BJ (cell line): ENCODE measurements at regions not wholly inside any gene's neighbourhood (a gene's known extent, or its start where the extent isn't known, plus 50 kb on each side); places are given as distances from the start of the nearest gene placed in this dataset.

Experiments
- CTCF ChIA-PET: fragments of 350-600 bp; formaldehyde crosslinking; extraction: SDS; loops from one replicate; lab custom pipeline; 2021; ENCODE audit warnings: antibody characterized with exemption, inconsistent platforms; lab: Yijun Ruan, JAX
- POLR2A ChIA-PET: fragments of 300-600 bp; sonication (Branson Sonifier 250); formaldehyde crosslinking; extraction: SDS; loops from one replicate; lab custom pipeline; 2021; ENCODE audit warnings: antibody characterized with exemption; lab: Charles Lee
- DNase-seq: peaks from one replicate; pipeline ENCODE4 v3.0.0-alpha.2; 2011; ENCODE audit warnings: low read depth
- H3K27me3 ChIP-seq: 2 replicates; pipeline ENCODE4 v1.6.0; 2011; ENCODE audit warnings: low read length; ENCODE audit not compliant: control insufficient read depth, insufficient read depth
- H3K36me3 ChIP-seq: 2 replicates; pipeline ENCODE4 v1.5.1; 2011; ENCODE audit warnings: low read length; ENCODE audit not compliant: control insufficient read depth, insufficient read depth
- H3K4me3 ChIP-seq: 2 replicates; pipeline ENCODE4 v1.5.1; 2011; ENCODE audit warnings: low read depth, mild to moderate bottlenecking, control low read depth, low read length
- TF ChIP-seq, protein P1 (sequence below): IDR thresholded peaks from 2 replicates; pipeline ENCODE4 v1.5.1; 2011; ENCODE audit warnings: low read depth, mild to moderate bottlenecking, control low read depth, inconsistent platforms, low read length, moderate library complexity; ENCODE audit not compliant: insufficient read depth

DNA sequence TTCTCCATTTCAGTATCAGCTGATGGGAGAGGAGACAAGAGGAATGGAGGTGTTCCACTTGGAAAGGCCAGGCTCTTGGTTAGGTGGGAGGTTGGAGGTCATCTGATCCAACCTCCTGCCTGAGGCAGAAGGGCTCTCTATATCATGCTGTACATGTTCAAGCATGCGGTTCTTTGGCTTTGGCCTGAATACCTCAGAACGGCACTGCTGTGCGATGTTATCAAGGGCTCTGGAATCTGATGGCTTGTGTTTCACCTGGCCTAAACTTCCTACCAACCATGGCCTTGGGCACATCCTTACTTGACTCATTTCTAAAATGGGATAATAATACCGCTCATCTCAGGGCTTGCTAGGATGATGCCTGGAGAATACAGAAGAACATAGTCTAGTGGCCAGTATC lies 90.1 kb upstream of the FAM169A start:
- ChIA-PET POLR2A (no interaction called here), CTCF (interaction anchor here (0.5 to 1.0 kb wide), 3 partner anchors 9 to 284 kb away, joined by 3 read pairs; no protein-coding TSS in a partner anchor)
- Histone ChIP-seq H3K4me3 (no peak overlapping the region), H3K27me3 (no peaks in the 10 kb centered on the region), H3K36me3 (no peaks in the 10 kb centered on the region)
- DNase-seq: no peak
- TF ChIP-seq, protein P1, sequence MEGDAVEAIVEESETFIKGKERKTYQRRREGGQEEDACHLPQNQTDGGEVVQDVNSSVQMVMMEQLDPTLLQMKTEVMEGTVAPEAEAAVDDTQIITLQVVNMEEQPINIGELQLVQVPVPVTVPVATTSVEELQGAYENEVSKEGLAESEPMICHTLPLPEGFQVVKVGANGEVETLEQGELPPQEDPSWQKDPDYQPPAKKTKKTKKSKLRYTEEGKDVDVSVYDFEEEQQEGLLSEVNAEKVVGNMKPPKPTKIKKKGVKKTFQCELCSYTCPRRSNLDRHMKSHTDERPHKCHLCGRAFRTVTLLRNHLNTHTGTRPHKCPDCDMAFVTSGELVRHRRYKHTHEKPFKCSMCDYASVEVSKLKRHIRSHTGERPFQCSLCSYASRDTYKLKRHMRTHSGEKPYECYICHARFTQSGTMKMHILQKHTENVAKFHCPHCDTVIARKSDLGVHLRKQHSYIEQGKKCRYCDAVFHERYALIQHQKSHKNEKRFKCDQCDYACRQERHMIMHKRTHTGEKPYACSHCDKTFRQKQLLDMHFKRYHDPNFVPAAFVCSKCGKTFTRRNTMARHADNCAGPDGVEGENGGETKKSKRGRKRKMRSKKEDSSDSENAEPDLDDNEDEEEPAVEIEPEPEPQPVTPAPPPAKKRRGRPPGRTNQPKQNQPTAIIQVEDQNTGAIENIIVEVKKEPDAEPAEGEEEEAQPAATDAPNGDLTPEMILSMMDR: no peak

DNA sequence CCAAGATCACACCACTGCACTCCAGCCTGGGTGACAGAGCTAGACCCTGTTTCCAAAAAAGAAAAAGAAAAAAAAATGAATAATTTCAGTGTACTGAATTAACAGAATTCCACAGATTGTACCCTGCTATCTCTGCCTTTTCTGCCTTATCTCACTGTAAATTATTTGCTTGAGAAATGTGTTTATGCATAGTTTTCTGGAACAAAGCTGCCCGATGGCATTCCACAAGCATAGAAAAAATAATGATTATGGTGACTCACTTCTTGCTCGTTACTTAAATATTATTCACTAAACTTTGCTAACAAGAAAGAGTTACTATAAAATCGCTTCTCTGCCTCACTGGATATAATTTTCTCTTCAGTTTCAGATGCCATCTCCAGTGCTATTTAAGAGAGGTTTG lies 88.7 kb upstream of the FAM169A start:
- TF ChIP-seq, protein P1: no peak
- CTCF ChIA-PET: interaction anchor here (1.0 to 1.3 kb wide), 2 partner anchors 10 to 95 kb away, joined by 3 to 4 read pairs; no protein-coding TSS in a partner anchor
- POLR2A ChIA-PET: no interaction called here
- Histone ChIP-seq H3K36me3 (no peaks in the 10 kb centered on the region), H3K4me3 (no peak overlapping the region), H3K27me3 (no peaks in the 10 kb centered on the region)
- DNase-seq: no peak

DNA sequence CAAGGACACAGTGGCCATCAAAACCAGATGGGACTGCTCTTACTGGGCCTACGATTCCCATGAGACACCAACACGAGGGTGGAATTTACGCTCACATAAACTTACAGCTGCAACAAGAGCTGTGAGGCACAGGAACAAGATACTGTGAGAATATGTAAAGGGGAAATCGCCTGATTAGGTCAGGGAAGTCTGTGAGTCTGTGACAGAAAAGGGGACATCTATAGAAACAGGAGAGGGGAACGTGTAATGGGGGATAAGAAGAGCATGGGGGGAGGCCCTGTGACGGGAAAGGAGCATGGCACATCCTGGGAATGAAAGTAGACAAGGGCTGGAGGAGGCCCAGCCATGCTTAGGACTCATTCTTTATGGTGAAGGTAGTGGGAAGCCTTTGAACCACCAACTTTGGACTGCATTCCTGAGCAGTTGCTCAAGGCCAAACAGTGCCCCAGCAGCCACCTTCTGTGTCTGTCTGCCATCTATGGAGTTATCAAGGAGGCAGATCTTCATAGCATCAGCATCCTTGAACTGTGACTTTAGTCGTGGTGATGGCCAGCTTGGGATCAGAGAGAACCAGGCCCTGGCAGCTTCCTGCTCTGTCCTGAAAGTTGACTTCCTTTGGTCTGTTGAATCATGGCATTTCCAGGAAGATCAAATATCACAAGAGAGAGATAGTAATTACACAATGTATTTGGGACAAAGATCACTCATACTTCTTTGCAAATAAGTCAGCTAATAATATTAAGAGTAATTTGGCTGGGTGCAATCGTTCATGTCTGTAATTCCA lies 87.9 kb upstream of the FAM169A start:
- CTCF ChIA-PET: interaction anchor here (1.0 to 1.3 kb wide), 2 partner anchors 11 to 96 kb away, joined by 3 to 4 read pairs; no protein-coding TSS in a partner anchor
- TF ChIP-seq, protein P1: no peak
- POLR2A ChIA-PET: no interaction called here
- H3K4me3 ChIP-seq: no peak overlapping the region
- no peaks in the 10 kb centered on the region for H3K27me3 ChIP-seq
- no peak for DNase-seq
- H3K36me3 ChIP-seq: no peaks in the 10 kb centered on the region

DNA sequence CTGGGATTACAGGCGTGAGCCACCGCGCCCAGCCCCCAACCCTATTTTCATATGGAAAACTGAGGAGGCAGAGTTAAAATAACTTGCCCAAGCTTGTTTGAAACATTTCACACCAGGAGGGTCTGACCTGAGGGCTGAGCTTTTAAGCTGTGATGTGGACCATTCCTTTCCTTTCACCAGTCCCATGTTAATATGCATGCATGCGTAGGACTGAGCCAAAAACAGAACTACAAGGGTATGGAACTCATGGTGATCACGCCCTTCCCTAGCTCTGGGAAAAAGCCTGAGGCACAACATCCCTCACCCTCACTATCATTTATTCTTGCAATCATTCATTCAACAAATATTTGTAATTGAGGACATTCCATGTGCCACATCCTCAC lies 87.4 kb upstream of the FAM169A start:
- CTCF ChIA-PET: interaction anchor here (0.7 to 2.8 kb wide), 3 partner anchors 96 to 283 kb away, joined by 3 to 16 read pairs (median 6); partner anchors contain the start of gene ANKRD31
- POLR2A ChIA-PET: no interaction called here
- no peak overlapping the region for H3K4me3 ChIP-seq
- no peaks in the 10 kb centered on the region for H3K27me3 ChIP-seq
- DNase-seq: no peak
- H3K36me3 ChIP-seq: no peaks in the 10 kb centered on the region
- TF ChIP-seq, protein P1: no peak

DNA sequence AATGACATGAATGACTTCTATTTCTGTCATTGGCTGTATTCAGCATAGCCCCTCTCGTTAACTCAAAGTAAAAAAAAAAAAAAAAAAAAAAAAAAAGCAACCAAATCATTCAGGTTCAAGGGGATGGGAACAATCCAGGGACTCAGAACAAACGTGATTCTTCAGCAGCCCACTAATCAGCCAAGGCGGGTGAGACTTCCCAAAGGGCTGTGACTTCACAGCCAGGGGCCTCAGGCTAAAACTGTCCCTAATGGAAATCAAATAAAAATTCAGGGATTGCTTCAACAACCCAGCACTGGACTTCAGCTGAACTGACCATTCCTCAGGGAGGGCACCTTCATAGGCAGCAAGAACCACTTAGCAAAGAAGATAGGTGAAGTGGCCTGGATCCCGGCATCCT lies 86.2 kb upstream of the FAM169A start:
- TF ChIP-seq, protein P1: no peak
- ChIA-PET CTCF (interaction anchor here (1.1 to 2.8 kb wide), 2 partner anchors 97 to 284 kb away, joined by 3 to 16 read pairs; partner anchors contain the start of gene ANKRD31), POLR2A (no interaction called here)
- H3K4me3 ChIP-seq: no peak overlapping the region
- no peaks in the 10 kb centered on the region for H3K27me3 ChIP-seq
- DNase-seq: no peak
- no peaks in the 10 kb centered on the region for H3K36me3 ChIP-seq
